ENCODE measurements at regions not wholly inside any gene's neighbourhood (a gene's known extent, or its start where the extent isn't known, plus 50 kb on each side); places are given as distances from the start of the nearest gene placed in this dataset.

DNA sequence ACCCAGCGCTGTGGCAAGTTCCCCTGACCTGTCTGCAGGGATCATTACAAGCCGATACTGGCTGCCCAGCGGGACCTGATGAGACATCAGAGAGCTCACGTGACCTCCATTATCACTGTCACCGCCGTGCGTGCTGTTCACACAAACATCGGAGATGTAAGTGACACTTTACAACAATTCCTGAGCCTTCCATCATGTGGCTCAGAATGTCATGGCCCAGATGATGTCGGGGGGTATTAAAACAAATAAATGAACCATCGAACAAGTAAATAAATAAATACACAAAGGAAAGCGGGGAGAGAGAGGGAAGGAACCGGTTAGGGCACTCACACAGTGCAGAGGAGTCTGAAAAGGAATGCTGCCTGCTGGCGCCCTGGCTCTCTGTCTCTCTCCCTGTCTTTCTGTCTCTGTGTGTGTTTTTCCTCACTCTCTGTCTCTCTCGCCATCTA is 195.1 kb downstream of the BMP7 start:
- TF ChIP-seq, protein P1, sequence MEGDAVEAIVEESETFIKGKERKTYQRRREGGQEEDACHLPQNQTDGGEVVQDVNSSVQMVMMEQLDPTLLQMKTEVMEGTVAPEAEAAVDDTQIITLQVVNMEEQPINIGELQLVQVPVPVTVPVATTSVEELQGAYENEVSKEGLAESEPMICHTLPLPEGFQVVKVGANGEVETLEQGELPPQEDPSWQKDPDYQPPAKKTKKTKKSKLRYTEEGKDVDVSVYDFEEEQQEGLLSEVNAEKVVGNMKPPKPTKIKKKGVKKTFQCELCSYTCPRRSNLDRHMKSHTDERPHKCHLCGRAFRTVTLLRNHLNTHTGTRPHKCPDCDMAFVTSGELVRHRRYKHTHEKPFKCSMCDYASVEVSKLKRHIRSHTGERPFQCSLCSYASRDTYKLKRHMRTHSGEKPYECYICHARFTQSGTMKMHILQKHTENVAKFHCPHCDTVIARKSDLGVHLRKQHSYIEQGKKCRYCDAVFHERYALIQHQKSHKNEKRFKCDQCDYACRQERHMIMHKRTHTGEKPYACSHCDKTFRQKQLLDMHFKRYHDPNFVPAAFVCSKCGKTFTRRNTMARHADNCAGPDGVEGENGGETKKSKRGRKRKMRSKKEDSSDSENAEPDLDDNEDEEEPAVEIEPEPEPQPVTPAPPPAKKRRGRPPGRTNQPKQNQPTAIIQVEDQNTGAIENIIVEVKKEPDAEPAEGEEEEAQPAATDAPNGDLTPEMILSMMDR (IDR thresholded peaks at IDR 0.05 in 2 of 3, conservative IDR thresholded peaks at IDR 0.05 in 1 of 3; ENCODE audit: borderline replicate concordance in 1 of 3, insufficient read depth in 1 of 3, low read depth in 2 of 3, low read length in 2 of 3), result no peak
- TF ChIP-seq EGR1 (IDR thresholded peaks at IDR 0.05; ENCODE audit: low read depth) (no peak), ZFX (IDR thresholded peaks at IDR 0.05) (no peak), ZNF274 (IDR thresholded peaks at IDR 0.05; ENCODE audit: low read depth, low read length) (no peak), POLR2A (IDR thresholded peaks at IDR 0.05; ENCODE audit: borderline replicate concordance, extremely low read depth, insufficient read depth, insufficient read length) (no peak)
